ENCODE measurements at regions not wholly inside any gene's neighbourhood (a gene's known extent, or its start where the extent isn't known, plus 50 kb on each side); places are given as distances from the start of the nearest gene placed in this dataset.

DNA sequence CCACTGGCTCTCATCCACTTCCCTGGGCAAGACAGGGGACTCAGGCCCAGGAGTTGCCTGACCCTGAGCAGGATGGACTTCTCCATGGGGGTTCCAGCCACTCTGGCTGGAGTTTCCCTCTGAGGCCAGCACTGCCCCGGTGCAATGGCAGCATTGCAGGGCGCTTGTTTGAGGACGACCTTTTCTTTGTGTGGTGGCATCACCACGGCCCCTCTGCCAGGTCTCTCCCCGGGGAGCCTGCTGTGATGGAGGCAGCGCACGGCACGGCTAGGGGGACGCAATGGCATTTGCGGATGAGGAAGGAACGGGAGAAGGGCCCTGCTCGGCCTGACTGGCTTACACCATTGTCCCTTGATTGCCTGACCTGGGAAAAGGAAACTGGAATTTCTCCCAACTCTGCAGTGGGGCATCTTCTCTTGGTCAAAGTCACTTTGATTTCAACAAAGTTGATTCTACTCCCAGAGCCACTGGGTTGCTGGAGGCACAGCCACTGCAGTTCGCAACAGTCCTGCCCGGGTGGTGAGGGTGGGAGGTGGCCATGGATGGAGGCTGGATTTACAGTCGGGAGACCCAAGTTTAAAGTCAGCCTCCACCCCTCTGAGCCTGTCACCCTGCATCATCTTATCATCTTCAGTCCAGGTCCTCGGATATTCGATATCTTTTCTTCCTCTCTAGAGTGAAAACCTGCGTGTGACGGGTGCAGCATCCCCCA is 82.9 kb upstream of the ZNF469 start:
- 94% methylated on average over 14 of the region's 19 CpGs for WGBS
- intact Hi-C loops (cut with DNase I), result no loop called here
- H3K27me3 ChIP-seq (replicated peaks; ENCODE audit: insufficient read depth), result no peaks in the 10 kb centered on the region
- H3K4me1 ChIP-seq (replicated peaks), result no peaks in the 10 kb centered on the region
- H3K9me3 ChIP-seq, result no peaks in the 10 kb centered on the region
- no peak overlapping the region for H3K4me3 ChIP-seq
- TF ChIP-seq POLR2A (IDR thresholded peaks at IDR 0.05) (no peak), CTCF (IDR thresholded peaks at IDR 0.05) (no peak), POLR2AphosphoS5 (IDR thresholded peaks at IDR 0.05) (no peak)
- DNase-seq (ENCODE audit: low spot score), result no peak
- H3K27ac ChIP-seq, result no peak overlapping the region
- no peaks in the 10 kb centered on the region for H3K36me3 ChIP-seq

DNA sequence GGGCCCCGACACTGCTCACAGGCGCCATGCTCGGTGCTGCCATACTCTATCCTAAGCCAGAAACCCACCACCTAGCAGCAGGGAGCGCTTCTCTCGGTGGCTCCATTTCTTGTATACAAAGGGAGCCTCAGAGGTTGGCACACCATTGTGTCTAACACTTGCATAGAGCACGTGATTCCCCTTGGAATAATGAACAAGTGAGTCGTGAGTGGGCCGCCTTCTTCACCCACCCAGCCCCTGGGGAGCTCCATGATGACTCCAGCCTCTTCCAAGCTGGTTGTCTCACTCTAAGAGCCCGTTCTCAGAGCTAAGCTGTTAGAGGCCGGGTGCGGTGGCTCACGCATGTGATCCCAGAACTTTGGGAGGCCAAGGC is 82.3 kb upstream of the ZNF469 start:
- no peak overlapping the region for H3K4me3 ChIP-seq

GRCh38 chr16:88301431-88301830 is 81.3 kb upstream of the ZNF469 start:
- 89% methylated on average over 11 of the region's 11 CpGs for WGBS
- no peak overlapping the region for H3K4me3 ChIP-seq
- intact Hi-C loops (cut with DNase I), result no loop called here
- DNase-seq (ENCODE audit: low spot score), result no peak
- H3K27me3 ChIP-seq (replicated peaks; ENCODE audit: insufficient read depth), result no peaks in the 10 kb centered on the region
- TF ChIP-seq CTCF (IDR thresholded peaks at IDR 0.05), result no peak
- no peak for TF ChIP-seq POLR2AphosphoS5 (IDR thresholded peaks at IDR 0.05)
- TF ChIP-seq POLR2A (IDR thresholded peaks at IDR 0.05), result no peak
- no peaks in the 10 kb centered on the region for H3K36me3 ChIP-seq
- no peak overlapping the region for H3K27ac ChIP-seq
- no peaks in the 10 kb centered on the region for H3K9me3 ChIP-seq
- no peaks in the 10 kb centered on the region for H3K4me1 ChIP-seq (replicated peaks)

More for the DNA sequence above, 82.3 kb upstream of the ZNF469 start:
- intact Hi-C loops (cut with DNase I), result no loop called here
- Histone ChIP-seq H3K36me3 (no peaks in the 10 kb centered on the region), H3K9me3 (no peaks in the 10 kb centered on the region), H3K27ac (no peak overlapping the region), H3K4me1 (replicated peaks) (no peaks in the 10 kb centered on the region), H3K27me3 (replicated peaks; ENCODE audit: insufficient read depth) (no peaks in the 10 kb centered on the region)
- TF ChIP-seq POLR2A (IDR thresholded peaks at IDR 0.05), result no peak
- TF ChIP-seq CTCF (IDR thresholded peaks at IDR 0.05), result no peak
- TF ChIP-seq POLR2AphosphoS5 (IDR thresholded peaks at IDR 0.05), result no peak
- DNase-seq (ENCODE audit: low spot score), result no peak
- WGBS, result 96% methylated on average over 12 of the region's 12 CpGs

DNA sequence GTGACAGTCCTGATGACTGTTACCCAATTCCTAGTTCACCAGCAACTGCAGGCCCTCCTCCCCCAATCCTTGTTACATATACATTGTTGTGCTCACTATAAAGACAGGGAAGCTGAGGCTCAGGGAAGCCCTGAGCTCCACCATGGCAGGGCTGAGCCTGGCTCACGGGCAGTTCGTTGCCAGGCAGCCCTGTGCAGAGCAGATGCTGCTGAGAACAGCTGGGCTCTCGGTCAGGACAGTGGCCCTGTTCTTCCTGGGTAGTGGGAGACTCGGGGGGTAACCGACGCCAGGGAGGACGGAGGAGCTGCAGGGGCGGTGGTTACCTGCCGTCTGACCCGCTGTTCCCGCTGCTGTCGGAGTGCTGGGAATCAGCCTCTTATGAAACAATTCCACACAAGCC is 80.9 kb upstream of the ZNF469 start:
- Histone ChIP-seq H3K36me3 (no peaks in the 10 kb centered on the region), H3K27me3 (replicated peaks; ENCODE audit: insufficient read depth) (no peaks in the 10 kb centered on the region), H3K27ac (no peak overlapping the region), H3K9me3 (no peaks in the 10 kb centered on the region), H3K4me1 (replicated peaks) (no peaks in the 10 kb centered on the region), H3K4me3 (no peak overlapping the region)
- TF ChIP-seq CTCF (IDR thresholded peaks at IDR 0.05) (no peak), POLR2AphosphoS5 (IDR thresholded peaks at IDR 0.05) (no peak), POLR2A (IDR thresholded peaks at IDR 0.05) (no peak)
- intact Hi-C loops (cut with DNase I), result no loop called here
- 51% methylated on average over 12 of the region's 12 CpGs for WGBS
- no peak for DNase-seq (ENCODE audit: low spot score)

- TF ChIP-seq POLR2A (IDR thresholded peaks at IDR 0.05), result no peak
- no peak for TF ChIP-seq CTCF (IDR thresholded peaks at IDR 0.05)
- no peak for TF ChIP-seq POLR2AphosphoS5 (IDR thresholded peaks at IDR 0.05)
- no peaks in the 10 kb centered on the region for H3K27me3 ChIP-seq (replicated peaks; ENCODE audit: insufficient read depth)
- DNase-seq (ENCODE audit: low spot score), result no peak
- H3K4me3 ChIP-seq, result no peak overlapping the region
- intact Hi-C loops (cut with DNase I), result no loop called here
- no peaks in the 10 kb centered on the region for H3K4me1 ChIP-seq (replicated peaks)
- H3K27ac ChIP-seq, result no peak overlapping the region
- no peaks in the 10 kb centered on the region for H3K36me3 ChIP-seq
- 89% methylated on average over 6 of the region's 6 CpGs for WGBS
- no peaks in the 10 kb centered on the region for H3K9me3 ChIP-seq
Observed at GRCh38 chr16:88302666-88303065, 80.1 kb upstream of the ZNF469 start.

Measured in prostate gland (tissue), 2 donors.